ENCODE measurements at regions not wholly inside any gene's neighbourhood (a gene's known extent, or its start where the extent isn't known, plus 50 kb on each side); places are given as distances from the start of the nearest gene placed in this dataset.

- H3K4me1 ChIP-seq (ENCODE audit: control insufficient read depth in 1 of 2, low read depth in 2 of 2), result no peaks in the 10 kb centered on the region
- no peaks in the 10 kb centered on the region for H3K9me3 ChIP-seq
- H3K36me3 ChIP-seq, result no peaks in the 10 kb centered on the region
- no peak for TF ChIP-seq CTCF (IDR thresholded peaks at IDR 0.05)
- ATAC-seq (ENCODE audit: insufficient number of reproducible peaks, low FRiP score, low read depth) (no peak), DNase-seq (ENCODE audit: low spot score) (no peak)
- H3K27ac ChIP-seq, result no peak overlapping the region
- H3K4me3 ChIP-seq, result no peak overlapping the region
- H3K27me3 ChIP-seq (replicated peaks; ENCODE audit: insufficient read depth), result no peaks in the 10 kb centered on the region
These were observed 1071.2 kb downstream of the BRD1 start for GRCh38 chr22:48756146-48757111.

GRCh38 chr22:48755059-48755949 is 1072.4 kb downstream of the BRD1 start:
- no peaks in the 10 kb centered on the region for H3K9me3 ChIP-seq
- ATAC-seq (ENCODE audit: insufficient number of reproducible peaks, low FRiP score, low read depth) (no peak), DNase-seq (ENCODE audit: low spot score) (no peak)
- TF ChIP-seq CTCF (IDR thresholded peaks at IDR 0.05), result no peak
- H3K4me1 ChIP-seq (ENCODE audit: control insufficient read depth in 1 of 2, low read depth in 2 of 2), result no peaks in the 10 kb centered on the region
- H3K27ac ChIP-seq, result no peak overlapping the region
- no peaks in the 10 kb centered on the region for H3K36me3 ChIP-seq
- H3K4me3 ChIP-seq, result no peak overlapping the region
- H3K27me3 ChIP-seq (replicated peaks; ENCODE audit: insufficient read depth), result no peaks in the 10 kb centered on the region

GRCh38 chr22:48754611-48755058 is 1073.0 kb downstream of the BRD1 start:
- Histone ChIP-seq H3K4me3 (no peak overlapping the region), H3K36me3 (no peaks in the 10 kb centered on the region), H3K27ac (no peak overlapping the region), H3K4me1 (ENCODE audit: control insufficient read depth in 1 of 2, low read depth in 2 of 2) (no peaks in the 10 kb centered on the region), H3K27me3 (replicated peaks; ENCODE audit: insufficient read depth) (no peaks in the 10 kb centered on the region), H3K9me3 (no peaks in the 10 kb centered on the region)
- TF ChIP-seq CTCF (IDR thresholded peaks at IDR 0.05), result no peak
- DNase-seq (ENCODE audit: low spot score) (no peak), ATAC-seq (ENCODE audit: insufficient number of reproducible peaks, low FRiP score, low read depth) (no peak)

GRCh38 chr22:48753752-48754517 is 1073.7 kb downstream of the BRD1 start:
- no peak for TF ChIP-seq CTCF (IDR thresholded peaks at IDR 0.05)
- ATAC-seq (ENCODE audit: insufficient number of reproducible peaks, low FRiP score, low read depth) (no peak), DNase-seq (ENCODE audit: low spot score) (no peak)
- H3K36me3 ChIP-seq, result no peaks in the 10 kb centered on the region
- no peaks in the 10 kb centered on the region for H3K4me1 ChIP-seq (ENCODE audit: control insufficient read depth in 1 of 2, low read depth in 2 of 2)
- H3K4me3 ChIP-seq, result no peak overlapping the region
- H3K27ac ChIP-seq, result no peak overlapping the region
- no peaks in the 10 kb centered on the region for H3K27me3 ChIP-seq (replicated peaks; ENCODE audit: insufficient read depth)
- no peaks in the 10 kb centered on the region for H3K9me3 ChIP-seq
